NCI-H1417 (cell line): ENCODE measurements at regions not wholly inside any gene's neighbourhood (a gene's known extent, or its start where the extent isn't known, plus 50 kb on each side); places are given as distances from the start of the nearest gene placed in this dataset.
"Not testable (repeated sequence)": the region's sequence is repeated elsewhere in the genome, so short reads cannot be mapped to it uniquely, and the experiment has no call there.

Experiments
- DNase-seq, 3 experiments: peaks; one replicate each; lab custom pipeline; 2025; lab: John Stamatoyannopoulos, UW

DNA sequence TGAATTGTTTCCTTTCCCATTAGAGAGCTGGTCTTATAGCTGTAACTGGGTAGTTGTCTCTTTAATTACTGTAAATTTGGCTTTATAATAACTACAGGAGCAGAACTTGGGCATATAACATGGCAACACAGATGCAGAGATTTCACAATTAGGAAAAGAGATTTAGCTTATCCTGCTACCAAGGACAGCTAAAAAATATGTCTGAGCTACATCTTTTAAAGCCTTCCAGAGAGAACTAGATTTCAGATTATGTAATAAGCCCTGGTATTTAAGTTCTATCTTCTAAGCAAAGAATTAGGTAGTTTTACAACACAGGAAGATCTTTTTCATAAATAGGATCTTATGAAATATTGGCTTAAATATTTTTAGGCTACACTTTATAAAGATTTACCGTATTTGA, 313.8 kb downstream of the S1PR1 start:
- DNase-seq = no peak

DNA sequence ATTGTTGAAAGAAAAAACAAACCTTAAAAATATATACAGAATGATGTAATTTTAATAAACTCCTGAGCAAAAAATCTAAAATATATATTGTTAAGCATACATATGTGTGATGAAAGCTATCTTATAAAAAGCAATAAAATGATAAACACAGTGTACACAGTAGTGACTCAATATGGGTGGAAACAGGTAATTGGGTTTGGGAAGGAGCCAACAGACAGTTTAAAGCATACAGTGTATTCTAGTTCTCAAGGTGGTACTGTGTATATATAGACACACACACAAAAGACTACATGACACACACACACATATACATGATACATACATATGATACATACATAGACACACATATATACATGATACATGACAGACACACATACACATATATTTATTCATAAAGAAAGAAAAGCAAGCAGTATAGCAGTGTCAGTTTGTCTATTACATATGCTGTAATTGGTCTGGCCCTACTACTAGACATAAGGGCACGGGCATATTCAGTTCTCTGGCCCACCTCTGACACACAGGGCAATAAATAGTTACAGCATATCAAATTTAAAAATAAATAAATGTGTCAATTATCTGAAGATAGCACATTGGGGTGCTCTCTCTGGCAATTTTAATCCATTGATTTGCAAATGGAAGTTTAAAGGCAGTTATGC, 330.2 kb downstream of the S1PR1 start:
- no peak for DNase-seq

DNA sequence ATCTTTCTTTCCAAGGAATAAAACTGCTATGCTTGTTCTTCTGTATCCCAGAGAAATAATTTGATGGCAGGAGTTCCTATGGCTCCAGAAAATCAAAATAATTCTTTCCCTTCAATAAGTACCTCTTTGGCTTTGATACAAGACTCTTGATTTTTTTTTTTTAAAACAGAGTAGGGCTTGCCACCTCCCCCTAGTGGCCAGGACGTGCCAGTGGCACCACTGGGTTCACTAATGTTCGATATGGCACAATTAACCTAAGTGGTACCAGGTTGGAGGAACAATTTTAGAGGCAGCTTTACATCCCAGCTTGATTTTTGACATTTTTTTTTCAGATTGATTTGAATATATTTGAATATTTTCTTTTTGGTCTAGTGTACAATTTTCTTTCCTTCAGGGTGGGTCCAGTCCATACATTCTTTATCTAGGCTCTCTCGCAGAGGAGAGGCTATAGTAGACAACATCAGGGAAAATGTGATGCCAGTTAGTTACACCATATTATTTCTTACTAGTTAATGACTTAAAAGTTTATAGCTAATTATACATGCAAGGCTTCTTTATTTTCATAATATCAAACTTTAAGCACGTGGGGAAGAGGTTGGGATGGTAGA, 330.9 kb downstream of the S1PR1 start:
- peak; percentile 37 to 61 (median 50) for DNase-seq

DNA sequence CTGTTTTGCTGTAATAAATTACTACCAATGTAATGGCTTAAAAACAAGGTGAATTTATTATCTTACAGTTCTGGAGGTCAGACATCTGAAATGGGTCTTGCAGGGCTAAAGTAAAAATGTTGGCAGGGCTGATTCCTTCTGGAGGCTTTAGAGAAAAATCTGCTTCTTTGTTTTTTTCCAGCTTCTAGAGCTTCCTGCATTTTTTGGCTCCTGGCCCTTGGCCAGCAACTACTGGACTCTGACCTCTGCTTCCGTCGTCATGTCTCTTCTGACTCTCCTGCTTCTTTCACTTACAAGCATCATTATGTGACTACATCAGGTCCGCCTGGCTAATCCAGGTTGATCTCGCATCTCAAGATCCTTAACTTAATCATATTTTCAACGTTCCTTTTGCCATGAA, 350.9 kb downstream of the S1PR1 start:
- DNase-seq = no peak

DNA sequence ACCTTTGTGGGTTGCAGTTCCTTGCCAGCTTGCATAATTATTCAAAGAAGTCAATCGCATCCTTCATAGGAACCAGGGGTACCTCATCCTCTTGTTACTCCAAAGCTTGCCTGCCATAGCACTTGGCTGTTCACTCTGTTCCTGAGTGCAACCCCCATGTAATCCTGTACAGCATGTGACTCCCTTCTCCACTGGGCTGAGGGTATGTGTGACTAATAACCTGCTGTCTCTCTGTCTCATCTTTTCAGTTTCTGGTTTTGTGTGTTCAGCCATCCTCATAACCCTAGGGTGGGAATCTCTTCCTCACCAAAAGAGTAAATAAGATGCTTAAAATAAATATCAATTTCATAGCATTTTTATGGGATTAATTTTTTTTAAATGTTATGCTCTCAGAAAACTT, 351.9 kb downstream of the S1PR1 start:
- no peak for DNase-seq

DNA sequence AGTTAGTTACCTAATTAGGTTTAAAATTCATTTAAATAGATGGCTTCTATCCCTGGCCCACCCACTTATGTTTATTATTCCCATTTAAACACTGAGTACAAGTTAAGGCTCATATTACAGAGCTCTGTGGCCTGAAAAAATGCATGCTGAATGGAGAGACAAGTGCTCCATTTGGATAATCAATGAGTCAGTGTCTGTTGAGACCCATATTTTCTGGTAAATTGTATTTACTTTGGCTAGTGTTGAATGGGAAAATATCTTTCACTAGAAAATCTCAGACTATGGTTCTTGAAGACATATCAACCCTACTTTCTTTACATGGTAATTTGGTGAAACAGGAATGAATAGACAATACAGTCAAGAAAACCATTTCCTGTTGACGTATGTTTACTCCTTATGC, 356.0 kb downstream of the S1PR1 start:
- peak in 2 of 3 experiments; percentile 24 to 58 for DNase-seq

DNA sequence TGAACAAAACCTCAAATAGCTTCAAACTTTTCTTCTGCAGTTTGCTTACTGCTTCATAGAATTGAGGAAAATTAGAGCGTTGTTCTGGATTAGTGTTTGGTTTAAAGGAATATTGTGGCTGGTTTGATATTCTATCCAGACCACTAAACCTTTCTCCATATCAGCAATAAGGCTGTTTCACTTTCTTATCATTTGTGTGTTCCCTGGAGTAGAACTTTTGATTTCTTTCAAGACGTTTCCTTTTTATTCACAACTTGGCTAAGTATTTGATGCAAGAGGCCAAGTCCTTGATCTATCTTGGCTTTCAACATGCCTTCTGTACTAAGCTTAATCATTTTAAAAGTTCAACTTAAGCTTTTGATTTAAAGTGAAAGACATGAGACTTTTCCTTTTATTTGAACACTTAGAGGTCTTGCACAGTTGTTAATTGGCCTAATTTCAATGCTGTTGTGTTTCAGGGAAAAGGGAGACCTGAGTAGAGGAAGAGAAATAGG, 359.1 kb downstream of the S1PR1 start:
- DNase-seq = no peak

DNA sequence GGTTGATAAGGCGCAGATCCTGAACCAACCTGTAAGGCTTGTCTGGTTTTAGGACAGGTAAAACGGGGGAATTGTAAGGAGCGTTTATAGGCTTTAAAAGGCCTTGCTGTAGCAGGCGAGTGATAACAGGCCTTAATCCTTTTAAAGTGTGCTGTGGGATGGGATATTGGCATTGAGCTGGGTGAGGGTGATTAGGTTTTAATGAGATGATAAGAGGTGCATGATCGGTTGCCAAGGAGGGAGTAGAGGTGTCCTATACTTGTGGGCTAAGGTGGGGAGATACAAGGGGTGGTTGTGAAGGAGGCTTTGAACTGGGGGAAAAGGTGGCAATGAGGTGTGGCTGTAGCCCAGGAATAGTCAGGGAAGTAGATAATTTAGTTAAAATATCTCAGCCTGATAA, 363.8 kb downstream of the S1PR1 start:
- DNase-seq = not testable (repeated sequence)

DNA sequence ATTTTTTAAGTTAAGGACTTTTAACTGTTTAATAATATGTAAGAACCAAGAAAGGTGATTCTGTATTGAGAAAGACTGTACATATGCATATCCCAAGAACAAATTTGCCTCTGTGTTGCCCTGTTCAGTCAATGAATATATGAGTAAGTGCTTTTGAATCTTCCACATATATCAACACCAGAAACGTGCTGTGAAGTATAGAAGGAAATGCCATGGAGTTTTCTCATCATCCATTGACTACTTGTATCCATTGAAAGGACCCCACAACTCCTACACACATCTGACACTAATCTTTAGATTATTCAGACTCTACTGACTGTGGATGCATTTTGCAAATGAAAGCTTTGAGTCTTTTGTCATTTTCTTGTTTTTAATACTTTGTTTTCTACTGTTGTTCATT, 366.9 kb downstream of the S1PR1 start:
- DNase-seq = no peak

DNA sequence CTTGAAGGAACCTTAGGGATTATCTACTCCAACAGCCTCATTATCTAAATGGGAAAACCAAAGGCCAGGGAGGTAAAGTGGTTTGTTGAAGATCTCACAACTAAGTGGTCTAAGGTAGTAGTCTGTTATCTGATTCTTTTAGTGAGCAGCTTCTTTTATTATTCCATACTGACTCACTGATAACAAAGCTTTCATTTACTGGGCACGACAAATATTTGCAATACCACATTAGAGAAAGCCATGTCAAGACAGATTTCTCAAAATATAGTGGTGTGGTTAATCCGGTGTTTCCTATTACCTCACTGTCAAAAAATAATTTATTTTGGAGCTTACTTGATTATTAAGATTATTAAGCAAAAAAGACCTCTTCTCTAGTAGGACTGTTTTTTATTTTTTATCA, 369.1 kb downstream of the S1PR1 start:
- DNase-seq = no peak

DNA sequence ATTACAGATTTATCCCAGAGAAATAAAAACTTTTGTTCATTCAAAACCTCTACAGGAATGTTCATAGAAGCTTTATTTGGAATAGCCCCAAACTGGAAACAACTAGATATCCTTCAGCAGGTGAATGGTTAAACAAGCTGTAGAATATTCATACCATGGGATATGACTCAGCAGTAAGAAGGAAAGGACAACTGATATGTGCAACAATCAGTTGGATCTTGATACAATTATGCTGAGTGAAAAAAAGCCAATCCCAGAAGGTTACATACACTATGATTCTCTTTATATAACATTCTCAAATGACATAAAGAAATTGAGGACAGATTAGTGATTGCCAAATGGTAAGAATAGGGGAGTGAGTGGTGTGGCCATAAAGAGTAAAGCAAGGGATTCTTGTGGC, 376.7 kb downstream of the S1PR1 start:
- DNase-seq = no peak

DNA sequence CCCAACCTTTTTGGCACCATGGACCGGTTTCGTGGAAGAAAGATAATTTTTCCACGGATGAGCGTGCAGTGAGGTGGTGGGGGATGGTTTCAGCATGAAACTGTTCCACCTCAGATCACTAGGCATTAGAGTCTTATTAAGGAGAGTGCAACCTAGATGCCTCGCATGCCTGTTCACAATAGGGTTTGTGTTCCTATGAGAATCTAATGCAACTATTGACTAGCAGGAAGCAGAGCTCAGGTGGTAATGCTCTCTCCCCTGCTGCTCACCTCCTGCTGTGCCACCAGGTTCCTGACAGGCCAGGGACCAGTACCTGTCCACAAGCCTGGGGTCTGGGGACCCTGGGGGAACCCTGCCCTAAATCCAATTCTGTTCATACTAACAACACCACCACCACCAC, 377.8 kb downstream of the OLFM3 start:
- DNase-seq = no peak

DNA sequence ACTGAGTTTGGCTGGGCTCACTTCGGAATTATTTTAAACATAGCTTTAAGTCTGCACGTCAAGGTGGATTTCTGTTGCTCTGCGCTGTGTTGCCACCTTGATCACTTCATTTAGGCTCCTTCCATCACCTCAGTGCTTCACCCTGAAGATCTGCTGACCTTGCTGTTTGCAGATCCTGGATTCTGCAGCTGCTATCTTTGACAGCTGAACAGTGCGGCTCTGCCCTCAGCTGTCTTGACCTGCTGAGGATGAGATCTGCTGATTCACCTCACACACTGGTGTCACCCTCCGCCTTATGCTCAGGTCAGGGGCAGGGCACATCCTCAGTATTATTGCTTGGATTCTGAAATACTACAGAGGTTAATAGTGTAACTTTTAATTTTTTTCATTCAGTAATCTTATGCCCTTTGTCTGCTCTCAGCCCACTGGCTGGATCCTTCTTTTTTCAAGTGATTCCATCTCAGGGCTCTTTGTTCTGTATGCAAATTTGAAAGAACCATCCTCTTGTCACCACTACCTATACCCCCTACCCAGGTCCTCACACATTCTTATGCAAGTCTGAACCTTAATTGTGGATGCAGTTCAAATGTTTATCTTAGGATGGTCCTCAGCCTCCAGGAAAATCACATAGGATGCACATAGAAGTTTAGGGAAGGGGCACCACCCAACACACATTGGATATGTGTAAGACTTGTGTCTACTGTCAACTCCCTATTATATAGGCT, 364.0 kb downstream of the OLFM3 start:
- peak in 1 of 3 experiments; percentile 22 for DNase-seq

DNA sequence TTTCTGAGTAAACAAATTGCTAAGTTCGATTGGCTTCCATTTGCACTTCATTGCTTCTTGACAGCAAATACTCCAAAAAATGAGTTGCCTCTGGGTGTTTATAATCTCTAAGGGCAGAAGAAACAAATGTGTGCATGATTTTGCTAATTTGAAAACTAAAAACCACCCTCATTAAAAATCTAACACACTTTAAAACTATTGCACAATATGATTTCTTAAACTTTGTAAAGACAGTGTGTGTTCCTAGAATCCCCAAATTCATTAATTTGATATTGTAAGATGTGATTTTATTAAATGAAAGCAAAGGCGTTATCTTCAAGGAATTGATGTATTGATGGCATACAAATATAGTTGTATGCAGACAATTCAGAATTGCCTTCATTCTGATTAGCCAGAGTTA, 350.9 kb downstream of the OLFM3 start:
- no peak for DNase-seq

DNA sequence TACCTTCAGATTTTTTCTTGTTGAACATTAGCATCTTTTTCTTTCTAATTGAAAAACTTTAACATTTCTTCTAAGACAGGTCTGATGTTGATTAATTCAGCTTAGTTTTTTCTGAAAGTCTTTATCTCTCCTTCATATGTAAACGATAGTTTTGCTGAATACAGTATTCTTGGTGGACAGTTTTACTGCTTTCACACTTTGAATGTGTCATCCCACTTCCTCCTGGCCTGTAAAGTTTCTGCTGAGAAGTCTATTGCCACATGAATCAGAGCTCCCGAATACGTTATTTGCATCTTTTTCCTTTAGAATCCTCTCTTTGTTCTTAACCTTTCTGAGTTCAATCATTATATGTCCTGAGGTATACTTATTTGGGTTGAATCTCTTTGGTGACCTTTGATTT, 344.2 kb downstream of the OLFM3 start:
- no peak for DNase-seq

DNA sequence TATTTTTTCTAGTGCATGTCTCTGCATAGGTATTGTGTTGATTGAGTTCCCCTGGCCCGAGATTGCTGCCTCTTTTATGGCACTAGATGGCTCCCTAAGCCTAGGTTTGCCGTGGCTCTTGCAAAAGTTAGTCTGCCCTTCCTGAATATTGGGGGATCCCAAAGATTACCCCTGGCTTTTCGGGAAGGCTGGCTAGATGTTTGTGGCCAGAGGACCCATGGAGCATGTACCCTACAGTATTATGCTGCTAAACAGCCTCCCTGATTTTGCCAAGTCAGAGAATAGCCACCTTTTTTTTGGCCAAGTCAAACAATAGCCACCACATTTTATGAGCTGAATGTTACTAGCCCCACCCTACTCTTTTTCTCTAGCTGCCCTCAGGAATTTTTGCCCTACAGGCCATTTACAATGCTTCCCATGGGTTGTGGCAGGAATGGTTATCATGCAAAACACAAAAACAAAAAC, 343.2 kb downstream of the OLFM3 start:
- DNase-seq = no peak

DNA sequence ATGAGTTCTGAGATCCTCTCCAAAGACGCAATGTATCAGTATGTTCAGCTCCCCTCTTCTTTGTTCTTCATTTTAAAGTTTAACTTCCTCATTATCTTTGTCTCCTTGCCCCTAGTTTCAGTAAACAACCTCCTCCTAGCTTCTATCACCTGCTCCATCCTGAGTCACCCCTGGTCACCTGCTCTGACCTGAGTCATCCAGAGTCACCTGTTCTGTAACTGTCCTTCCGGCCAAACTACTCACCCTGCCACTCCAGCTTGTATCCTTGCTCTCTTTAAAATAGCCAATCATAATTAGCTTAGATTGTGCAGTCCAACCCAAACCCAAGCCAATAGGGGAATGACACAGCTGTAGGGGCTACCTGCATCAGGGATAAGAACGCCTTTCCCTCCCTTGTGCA, 332.0 kb downstream of the OLFM3 start:
- DNase-seq = no peak

DNA sequence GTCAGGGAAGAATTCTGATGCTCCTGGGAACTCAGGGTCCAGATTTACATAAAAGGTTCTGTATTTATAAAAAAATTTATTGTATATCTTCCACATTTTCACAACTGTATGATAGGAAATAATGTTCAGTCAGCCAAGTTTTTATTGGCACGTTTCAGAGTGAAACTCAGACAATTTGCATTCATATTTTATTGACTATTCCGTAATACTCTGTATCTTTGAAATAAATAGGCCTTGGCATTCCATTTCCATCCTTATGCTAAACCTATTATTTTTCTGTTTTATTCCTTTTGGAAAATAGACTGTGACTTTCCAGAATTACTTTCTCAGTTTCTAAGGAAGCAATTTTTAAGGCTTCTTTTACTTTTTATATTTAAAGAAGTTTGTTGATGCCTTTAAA, 329.0 kb downstream of the OLFM3 start:
- no peak for DNase-seq

DNA sequence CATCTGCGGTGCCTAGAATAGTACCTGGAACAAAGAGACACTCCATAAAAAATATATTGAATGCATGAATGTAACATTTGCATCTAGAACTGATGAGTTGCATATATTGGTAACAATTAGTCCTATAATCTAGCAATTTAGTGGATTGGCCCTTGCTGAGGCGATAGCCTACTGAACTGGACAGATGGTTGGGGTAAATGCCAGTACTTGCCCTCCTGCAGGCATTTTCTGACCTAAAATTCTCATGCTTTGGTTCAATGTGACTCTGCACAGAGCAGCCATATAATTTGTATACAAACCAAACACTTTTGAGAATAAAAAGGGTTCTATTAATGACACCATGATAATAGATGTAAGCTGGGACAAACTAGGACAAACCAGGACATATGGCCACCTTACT, 313.6 kb downstream of the OLFM3 start:
- DNase-seq = no peak

DNA sequence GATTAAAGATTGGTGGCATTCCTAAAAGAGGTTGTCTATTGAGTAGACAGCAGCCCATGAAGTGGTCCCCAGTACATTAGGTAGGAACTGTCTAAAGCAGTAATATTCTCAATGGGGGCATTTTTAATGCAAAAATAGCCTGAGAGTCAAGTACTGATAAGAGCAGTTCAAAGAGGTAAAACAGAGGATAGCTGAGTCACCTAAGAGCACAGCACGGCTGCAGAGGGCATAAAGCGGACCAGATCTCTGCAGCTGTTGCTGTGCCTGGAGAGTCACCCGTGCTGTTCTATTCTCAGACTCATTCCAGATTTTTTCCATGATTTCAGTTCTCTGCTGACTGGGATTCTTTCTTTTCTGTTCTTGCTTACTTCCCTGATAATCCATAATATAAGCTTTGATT, 313.2 kb downstream of the OLFM3 start:
- DNase-seq = no peak

DNA sequence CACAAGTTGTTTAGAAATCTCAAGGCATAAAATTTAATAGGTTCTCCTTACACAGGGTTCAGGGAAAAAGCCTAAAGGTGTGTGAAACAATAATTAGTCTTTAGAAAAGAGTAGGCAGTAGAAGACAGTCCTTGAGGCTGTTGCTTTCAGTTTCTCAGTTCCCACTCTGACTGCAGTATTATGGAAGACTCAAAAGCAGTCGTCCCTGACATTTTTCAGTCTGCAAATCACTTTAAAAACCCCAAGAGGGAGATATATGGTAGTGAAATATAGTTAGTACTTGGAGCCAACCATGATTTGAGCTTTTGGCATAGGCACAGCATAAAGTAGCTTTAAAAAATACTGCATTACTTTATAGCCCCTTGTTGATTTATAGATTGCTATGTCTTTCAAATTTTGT, 299.7 kb downstream of the OLFM3 start:
- peak in 1 of 3 experiments; percentile 12 for DNase-seq

DNA sequence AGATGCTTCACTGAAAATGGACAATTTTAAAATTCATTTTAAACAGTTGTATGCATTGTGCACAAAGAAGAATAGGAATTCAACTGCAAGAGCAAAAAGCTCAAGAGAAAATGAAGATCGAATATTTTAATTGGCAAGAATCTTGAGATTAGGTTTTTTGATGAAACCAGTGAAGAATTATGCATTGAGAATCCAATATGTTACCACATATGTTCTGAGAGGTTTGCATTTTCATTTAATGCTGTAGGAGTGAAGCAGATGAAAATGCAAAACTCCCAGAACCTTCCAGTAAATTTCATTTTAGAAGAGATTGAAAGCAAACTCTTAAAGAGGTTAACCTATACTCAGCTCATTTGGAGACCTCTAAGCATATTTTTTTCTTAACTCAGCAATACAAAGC, 298.0 kb downstream of the OLFM3 start:
- no peak for DNase-seq

DNA sequence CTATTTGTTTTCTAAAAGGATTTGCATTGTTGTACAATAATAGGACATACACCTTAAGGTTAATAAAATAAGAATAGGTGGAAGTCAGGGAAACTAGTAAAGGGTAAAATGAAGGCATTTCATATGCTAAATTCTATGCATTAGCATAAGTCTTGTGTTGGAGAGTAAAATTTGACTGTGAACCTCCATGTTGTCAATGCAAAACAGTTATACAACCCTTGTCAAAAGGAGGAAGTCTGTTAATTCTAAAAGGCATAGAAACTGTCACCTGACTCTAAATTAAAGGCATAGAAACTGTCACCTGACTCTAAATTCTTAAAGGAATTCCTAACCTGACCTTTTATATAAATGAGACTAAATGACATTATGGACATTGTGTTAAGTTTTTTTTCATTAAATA, 291.8 kb downstream of the OLFM3 start:
- no peak for DNase-seq
